ENCODE measurements at regions not wholly inside any gene's neighbourhood (a gene's known extent, or its start where the extent isn't known, plus 50 kb on each side); places are given as distances from the start of the nearest gene placed in this dataset.

DNA sequence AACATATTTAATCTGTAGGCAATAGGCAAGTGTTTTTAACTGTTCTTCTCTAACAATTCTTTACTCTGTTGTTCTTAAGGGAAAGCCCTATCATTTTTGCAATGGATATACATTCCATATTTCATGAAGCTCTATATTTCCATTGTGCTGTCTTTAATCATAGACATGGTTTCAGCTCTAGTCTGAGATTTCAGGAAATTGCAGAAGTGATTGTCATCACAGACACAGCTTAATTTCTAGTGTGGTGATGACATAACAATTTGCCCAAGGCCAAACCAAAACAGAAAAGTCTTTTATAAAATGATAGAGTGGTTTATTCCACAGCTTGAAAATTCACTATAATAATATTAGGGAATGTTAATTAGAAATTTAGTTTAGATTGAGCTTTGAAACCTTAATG lies 494.1 kb upstream of the SEMA3A start:
- no TSS peak for BruUV-seq (replicated peaks)
- Histone ChIP-seq H3K4me3 (no peak overlapping the region), H3K27ac (ENCODE audit: control insufficient read depth, insufficient read depth) (no peak overlapping the region), H2AFZ (ENCODE audit: control insufficient read depth, low read depth, low read length) (no peak overlapping the region), H3K4me1 (ENCODE audit: control insufficient read depth, insufficient read depth, low read length) (no peaks in the 10 kb centered on the region), H3K9ac (ENCODE audit: control insufficient read depth, insufficient read depth, low read length) (no peak overlapping the region), H3K36me3 (ENCODE audit: control insufficient read depth in 2 of 2, insufficient read depth in 2 of 2, low read length in 1 of 2) (no peaks in the 10 kb centered on the region), H3K79me2 (ENCODE audit: control insufficient read depth, insufficient read depth, low read length) (no peaks in the 10 kb centered on the region), H3K4me2 (ENCODE audit: control insufficient read depth, insufficient read depth) (no peak overlapping the region), H3K27me3 (replicated peaks in 1 of 2; ENCODE audit: control insufficient read depth in 2 of 2, insufficient read depth in 2 of 2, low read length in 1 of 2) (no peaks in the 10 kb centered on the region), H4K20me1 (ENCODE audit: control insufficient read depth, insufficient read depth) (no peaks in the 10 kb centered on the region), H3K9me3 (replicated peaks; ENCODE audit: control insufficient read depth, insufficient read depth, low read length) (no peaks in the 10 kb centered on the region)
- in situ Hi-C loops (cut with MboI): no loop called here
- intact Hi-C loops (cut with micrococcal nuclease; ENCODE audit: unreplicated experiment): no loop called here
- ChIA-PET CTCF (interaction anchor here (0.9 to 1.0 kb wide), 2 partner anchors 8 to 11 kb away, joined by 3 to 4 read pairs; no protein-coding TSS in a partner anchor), SMC1A (ENCODE audit: uncharacterized antibody, unreplicated experiment) (interaction anchor here (1.1 to 2.2 kb wide), 3 partner anchors 9 to 10 kb away, joined by 3 to 6 read pairs (median 6); no protein-coding TSS in a partner anchor), POLR2A (no interaction called here), RAD21 (ENCODE audit: unreplicated experiment) (no interaction called here)
- TF ChIP-seq, protein P1, sequence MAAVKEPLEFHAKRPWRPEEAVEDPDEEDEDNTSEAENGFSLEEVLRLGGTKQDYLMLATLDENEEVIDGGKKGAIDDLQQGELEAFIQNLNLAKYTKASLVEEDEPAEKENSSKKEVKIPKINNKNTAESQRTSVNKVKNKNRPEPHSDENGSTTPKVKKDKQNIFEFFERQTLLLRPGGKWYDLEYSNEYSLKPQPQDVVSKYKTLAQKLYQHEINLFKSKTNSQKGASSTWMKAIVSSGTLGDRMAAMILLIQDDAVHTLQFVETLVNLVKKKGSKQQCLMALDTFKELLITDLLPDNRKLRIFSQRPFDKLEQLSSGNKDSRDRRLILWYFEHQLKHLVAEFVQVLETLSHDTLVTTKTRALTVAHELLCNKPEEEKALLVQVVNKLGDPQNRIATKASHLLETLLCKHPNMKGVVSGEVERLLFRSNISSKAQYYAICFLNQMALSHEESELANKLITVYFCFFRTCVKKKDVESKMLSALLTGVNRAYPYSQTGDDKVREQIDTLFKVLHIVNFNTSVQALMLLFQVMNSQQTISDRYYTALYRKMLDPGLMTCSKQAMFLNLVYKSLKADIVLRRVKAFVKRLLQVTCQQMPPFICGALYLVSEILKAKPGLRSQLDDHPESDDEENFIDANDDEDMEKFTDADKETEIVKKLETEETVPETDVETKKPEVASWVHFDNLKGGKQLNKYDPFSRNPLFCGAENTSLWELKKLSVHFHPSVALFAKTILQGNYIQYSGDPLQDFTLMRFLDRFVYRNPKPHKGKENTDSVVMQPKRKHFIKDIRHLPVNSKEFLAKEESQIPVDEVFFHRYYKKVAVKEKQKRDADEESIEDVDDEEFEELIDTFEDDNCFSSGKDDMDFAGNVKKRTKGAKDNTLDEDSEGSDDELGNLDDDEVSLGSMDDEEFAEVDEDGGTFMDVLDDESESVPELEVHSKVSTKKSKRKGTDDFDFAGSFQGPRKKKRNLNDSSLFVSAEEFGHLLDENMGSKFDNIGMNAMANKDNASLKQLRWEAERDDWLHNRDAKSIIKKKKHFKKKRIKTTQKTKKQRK (IDR thresholded peaks at IDR 0.05; ENCODE audit: low read depth, low read length): no peak
- FAIRE-seq (no peak), DNase-seq (ENCODE audit: low read depth, low spot score) (no peak), ATAC-seq (no peak)

DNA sequence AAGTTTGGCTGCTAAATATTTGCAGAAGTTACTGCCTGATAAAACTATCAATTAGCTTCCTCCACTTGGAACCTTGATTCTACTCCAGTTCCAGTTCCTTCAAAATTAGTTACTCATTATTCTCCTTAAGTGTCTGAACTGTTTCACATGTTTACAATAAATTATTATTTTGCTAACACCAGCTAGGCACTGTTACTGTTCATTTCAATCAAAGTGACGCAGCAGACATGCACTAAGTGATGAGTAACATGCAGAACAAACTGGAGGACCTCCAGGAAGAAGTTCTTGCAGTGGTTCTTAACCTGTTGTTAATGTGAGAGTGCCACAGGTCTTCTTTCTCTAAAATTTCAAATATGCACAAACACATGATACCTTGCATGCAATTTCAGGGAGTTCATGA lies 491.8 kb upstream of the SEMA3A start:
- FAIRE-seq: no peak
- Histone ChIP-seq H3K9me3 (replicated peaks; ENCODE audit: control insufficient read depth, insufficient read depth, low read length) (no peaks in the 10 kb centered on the region), H3K4me2 (ENCODE audit: control insufficient read depth, insufficient read depth) (no peak overlapping the region), H3K79me2 (ENCODE audit: control insufficient read depth, insufficient read depth, low read length) (no peaks in the 10 kb centered on the region), H3K36me3 (ENCODE audit: control insufficient read depth in 2 of 2, insufficient read depth in 2 of 2, low read length in 1 of 2) (no peaks in the 10 kb centered on the region), H4K20me1 (ENCODE audit: control insufficient read depth, insufficient read depth) (no peaks in the 10 kb centered on the region), H3K27ac (ENCODE audit: control insufficient read depth, insufficient read depth) (no peak overlapping the region), H3K4me1 (ENCODE audit: control insufficient read depth, insufficient read depth, low read length) (no peaks in the 10 kb centered on the region), H3K4me3 (no peak overlapping the region), H2AFZ (ENCODE audit: control insufficient read depth, low read depth, low read length) (no peak overlapping the region), H3K9ac (ENCODE audit: control insufficient read depth, insufficient read depth, low read length) (no peak overlapping the region), H3K27me3 (replicated peaks in 1 of 2; ENCODE audit: control insufficient read depth in 2 of 2, insufficient read depth in 2 of 2, low read length in 1 of 2) (no peaks in the 10 kb centered on the region)
- ChIA-PET RAD21 (ENCODE audit: unreplicated experiment) (no interaction called here), SMC1A (ENCODE audit: uncharacterized antibody, unreplicated experiment) (interaction anchor here (1.2 kb wide), 1 partner anchor 10 kb away, joined by 6 read pairs; no protein-coding TSS in a partner anchor), CTCF (no interaction called here), POLR2A (no interaction called here)
- intact Hi-C loops (cut with micrococcal nuclease; ENCODE audit: unreplicated experiment) (no loop called here), in situ Hi-C loops (cut with MboI) (no loop called here)
- TF ChIP-seq, protein P2, sequence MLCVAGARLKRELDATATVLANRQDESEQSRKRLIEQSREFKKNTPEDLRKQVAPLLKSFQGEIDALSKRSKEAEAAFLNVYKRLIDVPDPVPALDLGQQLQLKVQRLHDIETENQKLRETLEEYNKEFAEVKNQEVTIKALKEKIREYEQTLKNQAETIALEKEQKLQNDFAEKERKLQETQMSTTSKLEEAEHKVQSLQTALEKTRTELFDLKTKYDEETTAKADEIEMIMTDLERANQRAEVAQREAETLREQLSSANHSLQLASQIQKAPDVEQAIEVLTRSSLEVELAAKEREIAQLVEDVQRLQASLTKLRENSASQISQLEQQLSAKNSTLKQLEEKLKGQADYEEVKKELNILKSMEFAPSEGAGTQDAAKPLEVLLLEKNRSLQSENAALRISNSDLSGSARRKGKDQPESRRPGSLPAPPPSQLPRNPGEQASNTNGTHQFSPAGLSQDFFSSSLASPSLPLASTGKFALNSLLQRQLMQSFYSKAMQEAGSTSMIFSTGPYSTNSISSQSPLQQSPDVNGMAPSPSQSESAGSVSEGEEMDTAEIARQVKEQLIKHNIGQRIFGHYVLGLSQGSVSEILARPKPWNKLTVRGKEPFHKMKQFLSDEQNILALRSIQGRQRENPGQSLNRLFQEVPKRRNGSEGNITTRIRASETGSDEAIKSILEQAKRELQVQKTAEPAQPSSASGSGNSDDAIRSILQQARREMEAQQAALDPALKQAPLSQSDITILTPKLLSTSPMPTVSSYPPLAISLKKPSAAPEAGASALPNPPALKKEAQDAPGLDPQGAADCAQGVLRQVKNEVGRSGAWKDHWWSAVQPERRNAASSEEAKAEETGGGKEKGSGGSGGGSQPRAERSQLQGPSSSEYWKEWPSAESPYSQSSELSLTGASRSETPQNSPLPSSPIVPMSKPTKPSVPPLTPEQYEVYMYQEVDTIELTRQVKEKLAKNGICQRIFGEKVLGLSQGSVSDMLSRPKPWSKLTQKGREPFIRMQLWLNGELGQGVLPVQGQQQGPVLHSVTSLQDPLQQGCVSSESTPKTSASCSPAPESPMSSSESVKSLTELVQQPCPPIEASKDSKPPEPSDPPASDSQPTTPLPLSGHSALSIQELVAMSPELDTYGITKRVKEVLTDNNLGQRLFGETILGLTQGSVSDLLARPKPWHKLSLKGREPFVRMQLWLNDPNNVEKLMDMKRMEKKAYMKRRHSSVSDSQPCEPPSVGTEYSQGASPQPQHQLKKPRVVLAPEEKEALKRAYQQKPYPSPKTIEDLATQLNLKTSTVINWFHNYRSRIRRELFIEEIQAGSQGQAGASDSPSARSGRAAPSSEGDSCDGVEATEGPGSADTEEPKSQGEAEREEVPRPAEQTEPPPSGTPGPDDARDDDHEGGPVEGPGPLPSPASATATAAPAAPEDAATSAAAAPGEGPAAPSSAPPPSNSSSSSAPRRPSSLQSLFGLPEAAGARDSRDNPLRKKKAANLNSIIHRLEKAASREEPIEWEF (IDR thresholded peaks at IDR 0.05; ENCODE audit: insufficient replicate concordance, low read depth, low read length): no peak
- no peak for DNase-seq (ENCODE audit: low read depth, low spot score)
- WGBS (ENCODE audit: insufficient coverage, insufficient replicate concordance, low lambda C conversion rate, missing lambda C conversion rate): 0% methylated on average over 1 of the region's 1 CpG
- peak; percentile 44 for ATAC-seq
- BruUV-seq (replicated peaks): no TSS peak

Measured in GM12878 (cell line).